ENCODE measurements at regions not wholly inside any gene's neighbourhood (a gene's known extent, or its start where the extent isn't known, plus 50 kb on each side); places are given as distances from the start of the nearest gene placed in this dataset.

DNA sequence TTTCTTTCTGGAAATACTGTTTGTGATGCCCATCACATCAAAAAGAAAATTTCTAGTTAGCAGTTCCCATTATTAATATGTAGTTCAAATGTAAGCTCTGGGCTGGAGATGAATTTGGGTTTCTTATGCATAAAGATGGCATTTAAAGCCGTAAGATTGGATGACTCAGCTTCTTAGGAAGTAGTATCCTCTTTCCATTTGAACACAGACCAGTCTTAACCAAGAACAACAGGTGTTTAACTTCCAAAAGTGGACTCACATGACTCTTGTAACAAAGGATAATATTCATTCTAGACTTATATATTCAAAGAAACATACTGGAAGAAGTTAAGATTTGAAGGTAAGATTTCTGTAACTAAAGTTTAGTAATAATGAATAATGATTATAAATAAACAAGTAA lies 330.5 kb downstream of the TLR4 start:
- TF ChIP-seq POLR2A (IDR thresholded peaks at IDR 0.05) = no peak
- TF ChIP-seq, protein P1, sequence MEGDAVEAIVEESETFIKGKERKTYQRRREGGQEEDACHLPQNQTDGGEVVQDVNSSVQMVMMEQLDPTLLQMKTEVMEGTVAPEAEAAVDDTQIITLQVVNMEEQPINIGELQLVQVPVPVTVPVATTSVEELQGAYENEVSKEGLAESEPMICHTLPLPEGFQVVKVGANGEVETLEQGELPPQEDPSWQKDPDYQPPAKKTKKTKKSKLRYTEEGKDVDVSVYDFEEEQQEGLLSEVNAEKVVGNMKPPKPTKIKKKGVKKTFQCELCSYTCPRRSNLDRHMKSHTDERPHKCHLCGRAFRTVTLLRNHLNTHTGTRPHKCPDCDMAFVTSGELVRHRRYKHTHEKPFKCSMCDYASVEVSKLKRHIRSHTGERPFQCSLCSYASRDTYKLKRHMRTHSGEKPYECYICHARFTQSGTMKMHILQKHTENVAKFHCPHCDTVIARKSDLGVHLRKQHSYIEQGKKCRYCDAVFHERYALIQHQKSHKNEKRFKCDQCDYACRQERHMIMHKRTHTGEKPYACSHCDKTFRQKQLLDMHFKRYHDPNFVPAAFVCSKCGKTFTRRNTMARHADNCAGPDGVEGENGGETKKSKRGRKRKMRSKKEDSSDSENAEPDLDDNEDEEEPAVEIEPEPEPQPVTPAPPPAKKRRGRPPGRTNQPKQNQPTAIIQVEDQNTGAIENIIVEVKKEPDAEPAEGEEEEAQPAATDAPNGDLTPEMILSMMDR (IDR thresholded peaks at IDR 0.05) = no peak
